OCI-LY1 (cell line): ENCODE measurements at regions not wholly inside any gene's neighbourhood (a gene's known extent, or its start where the extent isn't known, plus 50 kb on each side); places are given as distances from the start of the nearest gene placed in this dataset.
"Not testable (repeated sequence)": the region's sequence is repeated elsewhere in the genome, so short reads cannot be mapped to it uniquely, and the experiment has no call there.

Experiments
- H2AFZ ChIP-seq: fragments of 200-600 bp; sonication (generic), shearing (Covaris generic); 2 replicates; pipeline ENCODE4 v1.6.0; 2014; ENCODE audit warnings: antibody characterized with exemption, mild to moderate bottlenecking, low read length
- H3F3A ChIP-seq: fragments of 200-600 bp; sonication (generic), shearing (Covaris generic); 2 replicates; pipeline ENCODE4 v1.6.0; 2014; ENCODE audit warnings: mild to moderate bottlenecking, antibody characterized with exemption, low read length, moderate library complexity; ENCODE audit not compliant: insufficient read depth
- H3K27ac ChIP-seq: fragments of 200-600 bp; sonication (generic); 2 replicates; pipeline ENCODE4 v1.5.1; 2014; ENCODE audit warnings: low read length, mixed run types, mild to moderate bottlenecking, low read depth; ENCODE audit not compliant: poor library complexity, severe bottlenecking
- H3K27me3 ChIP-seq: fragments of 200-600 bp; sonication (generic); 2 replicates; pipeline ENCODE4 v1.6.0; 2014; ENCODE audit warnings: antibody characterized with exemption, mild to moderate bottlenecking, low read length, moderate library complexity; ENCODE audit not compliant: insufficient read depth
- H3K36me3 ChIP-seq: fragments of 200-600 bp; sonication (generic); 2 replicates; pipeline ENCODE4 v1.6.1; 2014; ENCODE audit warnings: mild to moderate bottlenecking, antibody characterized with exemption, low read length, moderate library complexity, mixed read lengths; ENCODE audit not compliant: insufficient read depth
- H3K4me1 ChIP-seq: fragments of 200-600 bp; sonication (generic); 2 replicates; pipeline ENCODE4 v1.5.1; 2014; ENCODE audit warnings: mild to moderate bottlenecking, low read length, moderate library complexity; ENCODE audit not compliant: insufficient read depth, severe bottlenecking
- H3K4me2 ChIP-seq: fragments of 200-600 bp; sonication (generic), shearing (Covaris generic); 2 replicates; pipeline ENCODE4 v1.6.1; 2014; ENCODE audit warnings: low read length
- H3K4me3 ChIP-seq: fragments of 200-600 bp; sonication (generic); 2 replicates; pipeline ENCODE4 v1.5.1; 2014; ENCODE audit warnings: low read length, low read depth, mild to moderate bottlenecking, mixed read lengths; ENCODE audit not compliant: poor library complexity, severe bottlenecking
- H3K79me2 ChIP-seq: fragments of 200-600 bp; shearing (Covaris generic); 2 replicates; pipeline ENCODE4 v1.6.1; 2016; ENCODE audit warnings: mixed run types, low read length, mixed read lengths; ENCODE audit not compliant: insufficient read depth
- H3K9ac ChIP-seq: fragments of 200-600 bp; sonication (generic), shearing (Covaris generic); 2 replicates; pipeline ENCODE4 v1.6.1; 2014; ENCODE audit warnings: mild to moderate bottlenecking, low read length, mixed read lengths
- H3K9me2 ChIP-seq: fragments of 200-600 bp; sonication (generic), shearing (Covaris generic); 2 replicates; pipeline ENCODE4 v1.6.1; 2014; ENCODE audit warnings: low read depth, mild to moderate bottlenecking, low read length, mixed read lengths
- H3K9me3 ChIP-seq: fragments of 200-600 bp; shearing (Covaris generic); 2 replicates; pipeline ENCODE4 v1.6.1; 2014; ENCODE audit warnings: low read length, mixed read lengths
- H4K20me1 ChIP-seq: fragments of 200-600 bp; sonication (generic), shearing (Covaris generic); 2 replicates; pipeline ENCODE4 v1.6.0; 2016; ENCODE audit warnings: mild to moderate bottlenecking, low read length; ENCODE audit not compliant: insufficient read depth
- EZH2 ChIP-seq: fragments of 200-600 bp; sonication (generic), shearing (Covaris generic); IDR thresholded peaks from 2 replicates; pipeline ENCODE4 v1.8.0; 2017; ENCODE audit warnings: borderline replicate concordance, mixed run types, mild to moderate bottlenecking, antibody characterized with exemption, low read length, moderate library complexity, mixed read lengths
- TF ChIP-seq, protein P1 (sequence below): fragments of 200-600 bp; sonication (generic), shearing (Covaris generic); IDR thresholded peaks from 2 replicates; pipeline ENCODE4 v1.5.1; 2017; ENCODE audit warnings: mild to moderate bottlenecking, antibody characterized with exemption, low read length, moderate library complexity, mixed read lengths

DNA sequence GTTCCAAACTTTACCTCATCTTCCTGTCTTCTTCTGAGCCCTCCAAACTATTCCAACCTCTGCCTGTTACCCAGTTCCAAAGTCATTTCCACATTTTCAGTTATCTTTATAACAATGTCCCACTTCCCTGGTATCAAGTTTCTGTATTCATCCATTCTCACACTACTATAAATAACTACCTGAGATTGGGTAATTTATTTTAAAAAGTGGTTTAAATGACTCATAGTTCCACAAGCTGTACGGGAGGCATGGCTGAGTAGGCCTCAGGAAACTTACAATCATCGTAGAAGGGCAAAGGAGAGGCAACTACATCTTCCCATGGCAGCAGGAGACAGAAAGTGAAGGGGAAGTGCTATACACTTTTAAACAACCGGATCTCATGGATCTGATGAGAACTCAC is 428.5 kb upstream of the RGS18 start:
- no peaks in the 10 kb centered on the region for H3F3A ChIP-seq
- no peaks in the 10 kb centered on the region for H3K9me2 ChIP-seq
- no peaks in the 10 kb centered on the region for H4K20me1 ChIP-seq
- no peaks in the 10 kb centered on the region for H3K27me3 ChIP-seq
- no peaks in the 10 kb centered on the region for H3K79me2 ChIP-seq
- H3K9me3 ChIP-seq, result no peaks in the 10 kb centered on the region
- no peak overlapping the region for H3K4me2 ChIP-seq
- no peaks in the 10 kb centered on the region for H3K36me3 ChIP-seq
- no peak overlapping the region for H2AFZ ChIP-seq
- no peak overlapping the region for H3K9ac ChIP-seq
- TF ChIP-seq, protein P1, sequence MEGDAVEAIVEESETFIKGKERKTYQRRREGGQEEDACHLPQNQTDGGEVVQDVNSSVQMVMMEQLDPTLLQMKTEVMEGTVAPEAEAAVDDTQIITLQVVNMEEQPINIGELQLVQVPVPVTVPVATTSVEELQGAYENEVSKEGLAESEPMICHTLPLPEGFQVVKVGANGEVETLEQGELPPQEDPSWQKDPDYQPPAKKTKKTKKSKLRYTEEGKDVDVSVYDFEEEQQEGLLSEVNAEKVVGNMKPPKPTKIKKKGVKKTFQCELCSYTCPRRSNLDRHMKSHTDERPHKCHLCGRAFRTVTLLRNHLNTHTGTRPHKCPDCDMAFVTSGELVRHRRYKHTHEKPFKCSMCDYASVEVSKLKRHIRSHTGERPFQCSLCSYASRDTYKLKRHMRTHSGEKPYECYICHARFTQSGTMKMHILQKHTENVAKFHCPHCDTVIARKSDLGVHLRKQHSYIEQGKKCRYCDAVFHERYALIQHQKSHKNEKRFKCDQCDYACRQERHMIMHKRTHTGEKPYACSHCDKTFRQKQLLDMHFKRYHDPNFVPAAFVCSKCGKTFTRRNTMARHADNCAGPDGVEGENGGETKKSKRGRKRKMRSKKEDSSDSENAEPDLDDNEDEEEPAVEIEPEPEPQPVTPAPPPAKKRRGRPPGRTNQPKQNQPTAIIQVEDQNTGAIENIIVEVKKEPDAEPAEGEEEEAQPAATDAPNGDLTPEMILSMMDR, result no peak
- TF ChIP-seq EZH2, result no peak
- no peak overlapping the region for H3K27ac ChIP-seq
- H3K4me1 ChIP-seq, result no peaks in the 10 kb centered on the region
- H3K4me3 ChIP-seq, result no peak overlapping the region

GRCh38 chr1:191731608-191732302 is 426.5 kb upstream of the RGS18 start:
- not testable (repeated sequence) for H3K27me3 ChIP-seq, H3K79me2 ChIP-seq, H3K4me2 ChIP-seq, H3F3A ChIP-seq, H3K9me3 ChIP-seq, H4K20me1 ChIP-seq, H3K9ac ChIP-seq, H3K27ac ChIP-seq, H3K4me3 ChIP-seq, H3K9me2 ChIP-seq, H3K36me3 ChIP-seq, H2AFZ ChIP-seq, H3K4me1 ChIP-seq

DNA sequence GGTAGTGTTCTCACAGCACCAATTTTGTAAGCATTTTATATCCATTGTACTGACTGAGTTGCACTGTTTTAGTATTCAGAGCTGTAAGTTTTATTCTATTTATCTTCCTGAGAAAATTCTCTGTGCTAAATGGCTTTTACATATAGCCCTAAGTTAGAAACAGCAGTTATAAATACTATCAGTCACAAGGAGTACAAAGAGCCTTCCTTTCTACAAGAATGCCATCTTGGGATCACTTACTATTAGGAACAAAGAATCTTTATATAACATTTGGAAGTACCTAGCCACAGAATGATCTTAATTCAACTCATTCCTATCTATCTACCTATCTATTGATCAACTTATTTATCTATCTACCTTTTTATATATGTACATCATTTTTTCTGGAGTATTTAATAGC is 423.9 kb upstream of the RGS18 start:
- no peaks in the 10 kb centered on the region for H3K9me3 ChIP-seq
- H3K9ac ChIP-seq, result no peak overlapping the region
- H3K36me3 ChIP-seq, result no peaks in the 10 kb centered on the region
- no peak overlapping the region for H3K4me3 ChIP-seq
- no peak overlapping the region for H3K4me2 ChIP-seq
- no peaks in the 10 kb centered on the region for H3F3A ChIP-seq
- no peaks in the 10 kb centered on the region for H3K4me1 ChIP-seq
- H3K9me2 ChIP-seq, result no peaks in the 10 kb centered on the region
- H3K27me3 ChIP-seq, result no peaks in the 10 kb centered on the region
- no peaks in the 10 kb centered on the region for H3K79me2 ChIP-seq
- no peaks in the 10 kb centered on the region for H4K20me1 ChIP-seq
- no peak overlapping the region for H2AFZ ChIP-seq
- no peak for TF ChIP-seq EZH2
- TF ChIP-seq, protein P1, result no peak
- no peak overlapping the region for H3K27ac ChIP-seq

DNA sequence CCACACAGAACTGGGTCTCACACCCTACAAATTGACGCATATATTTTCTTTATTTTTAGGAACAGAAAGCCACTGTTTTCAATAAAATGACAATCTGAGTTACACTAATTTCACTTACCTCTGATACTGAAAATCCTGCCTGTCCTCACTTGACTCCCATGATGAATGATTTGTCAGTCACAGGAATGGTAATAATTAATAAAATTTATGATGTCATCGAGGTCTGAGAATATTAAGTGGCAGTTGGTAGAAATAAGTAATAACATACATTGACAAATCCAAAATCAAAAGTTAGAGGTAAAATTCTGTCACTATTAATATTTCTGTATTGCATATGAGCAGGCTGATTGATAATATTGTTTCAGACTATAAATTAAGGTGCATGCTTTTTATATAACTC is 418.7 kb upstream of the RGS18 start:
- no peaks in the 10 kb centered on the region for H4K20me1 ChIP-seq
- H3K4me1 ChIP-seq, result no peaks in the 10 kb centered on the region
- H3K4me3 ChIP-seq, result no peak overlapping the region
- no peaks in the 10 kb centered on the region for H3K9me3 ChIP-seq
- H3K9ac ChIP-seq, result no peak overlapping the region
- H3K27ac ChIP-seq, result no peak overlapping the region
- no peaks in the 10 kb centered on the region for H3K9me2 ChIP-seq
- no peaks in the 10 kb centered on the region for H3K36me3 ChIP-seq
- H3K27me3 ChIP-seq, result no peaks in the 10 kb centered on the region
- H3F3A ChIP-seq, result no peaks in the 10 kb centered on the region
- no peak for TF ChIP-seq EZH2
- TF ChIP-seq, protein P1, result no peak
- no peak overlapping the region for H2AFZ ChIP-seq
- no peaks in the 10 kb centered on the region for H3K79me2 ChIP-seq
- H3K4me2 ChIP-seq, result no peak overlapping the region
